ENCODE measurements at regions not wholly inside any gene's neighbourhood (a gene's known extent, or its start where the extent isn't known, plus 50 kb on each side); places are given as distances from the start of the nearest gene placed in this dataset.

DNA sequence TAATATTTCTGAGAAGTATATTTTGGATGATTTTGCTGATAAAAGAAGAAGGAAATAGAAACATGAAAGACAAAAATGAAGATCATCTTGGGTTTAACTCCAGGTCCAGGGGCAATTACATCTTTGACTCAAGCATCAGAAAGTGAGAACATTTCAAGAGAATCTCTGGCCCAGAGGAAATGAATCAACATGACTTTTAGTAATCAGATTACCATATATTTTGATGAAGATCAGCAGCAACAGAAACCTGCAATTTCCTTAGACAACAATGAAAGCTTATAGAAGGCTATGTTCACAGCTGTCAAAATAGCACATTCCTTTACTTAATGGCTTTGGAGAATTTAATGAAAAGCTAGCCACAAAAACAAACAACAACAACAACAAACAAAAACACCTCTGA lies 638.1 kb downstream of the EFNA5 start:
- intact Hi-C loops (cut with DNase I; ENCODE audit: low total_unique reads), result no loop called here
- H3K27ac ChIP-seq, result no peak overlapping the region
- TF ChIP-seq POLR2A (IDR thresholded peaks at IDR 0.05), result no peak
- TF ChIP-seq CTCF (IDR thresholded peaks at IDR 0.05), result no peak
- TF ChIP-seq EP300 (IDR thresholded peaks at IDR 0.05), result no peak
- TF ChIP-seq POLR2AphosphoS5 (IDR thresholded peaks at IDR 0.05), result no peak

DNA sequence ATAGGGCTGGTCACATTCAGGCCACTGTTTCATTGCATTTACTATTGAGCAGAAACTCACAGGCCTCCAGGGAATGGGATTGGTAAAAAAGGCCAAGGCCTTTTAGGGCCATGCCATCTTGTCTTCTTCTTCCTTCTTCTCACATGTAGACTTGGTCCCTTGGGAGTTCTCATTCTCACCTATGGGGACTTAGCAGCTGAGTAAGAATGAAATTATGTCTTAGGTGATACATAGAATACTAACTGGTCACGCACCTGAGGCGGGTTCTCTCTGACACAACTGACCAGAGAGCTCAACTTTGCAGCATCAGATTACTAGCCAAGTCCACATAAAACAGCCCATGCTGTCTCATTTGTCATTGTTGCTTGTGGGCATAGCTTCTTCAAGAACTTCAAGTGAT lies 641.8 kb downstream of the EFNA5 start:
- intact Hi-C loops (cut with DNase I; ENCODE audit: low total_unique reads), result no loop called here

More for the DNA sequence above, 638.1 kb downstream of the EFNA5 start:
- no peak for DNase-seq
- Histone ChIP-seq H3K27me3 (no peaks in the 10 kb centered on the region), H3K9me3 (no peaks in the 10 kb centered on the region), H3K4me3 (no peak overlapping the region), H3K36me3 (no peaks in the 10 kb centered on the region), H3K4me1 (peaks cover 0 to 10% (median 3%) of the 10 kb centered on the region in 4 donors)

GRCh38 chr5:107025712-107026497 lies 644.8 kb downstream of the EFNA5 start:
- Histone ChIP-seq H3K36me3 (no peaks in the 10 kb centered on the region), H3K27me3 (no peaks in the 10 kb centered on the region), H3K4me1 (no peaks in the 10 kb centered on the region), H3K27ac (no peak overlapping the region), H3K4me3 (no peak overlapping the region), H3K9me3 (no peaks in the 10 kb centered on the region)
- intact Hi-C loops (cut with DNase I; ENCODE audit: low total_unique reads), result no loop called here
- peak in 1 of 2 donors; percentile 9 for DNase-seq
- TF ChIP-seq POLR2A (IDR thresholded peaks at IDR 0.05) (no peak), CTCF (IDR thresholded peaks at IDR 0.05) (no peak), EP300 (IDR thresholded peaks at IDR 0.05) (no peak), POLR2AphosphoS5 (IDR thresholded peaks at IDR 0.05) (no peak)
- 45 to 82% (median 51%) methylated on average over 3 of the region's 3 CpGs for WGBS, 5 donors

More for the DNA sequence above, 641.8 kb downstream of the EFNA5 start:
- 92 to 100% (median 97%) methylated on average over 2 of the region's 2 CpGs for WGBS, 5 donors
- H3K36me3 ChIP-seq, result no peaks in the 10 kb centered on the region
- H3K27me3 ChIP-seq, result no peaks in the 10 kb centered on the region
- no peak overlapping the region for H3K4me3 ChIP-seq
- no peak for DNase-seq
- H3K27ac ChIP-seq, result no peak overlapping the region
- peaks cover 0 to 10% (median 3%) of the 10 kb centered on the region in 4 donors for H3K4me1 ChIP-seq
- TF ChIP-seq CTCF (IDR thresholded peaks at IDR 0.05) (no peak), EP300 (IDR thresholded peaks at IDR 0.05) (no peak), POLR2A (IDR thresholded peaks at IDR 0.05) (no peak), POLR2AphosphoS5 (IDR thresholded peaks at IDR 0.05) (no peak)
- H3K9me3 ChIP-seq, result no peaks in the 10 kb centered on the region

DNA sequence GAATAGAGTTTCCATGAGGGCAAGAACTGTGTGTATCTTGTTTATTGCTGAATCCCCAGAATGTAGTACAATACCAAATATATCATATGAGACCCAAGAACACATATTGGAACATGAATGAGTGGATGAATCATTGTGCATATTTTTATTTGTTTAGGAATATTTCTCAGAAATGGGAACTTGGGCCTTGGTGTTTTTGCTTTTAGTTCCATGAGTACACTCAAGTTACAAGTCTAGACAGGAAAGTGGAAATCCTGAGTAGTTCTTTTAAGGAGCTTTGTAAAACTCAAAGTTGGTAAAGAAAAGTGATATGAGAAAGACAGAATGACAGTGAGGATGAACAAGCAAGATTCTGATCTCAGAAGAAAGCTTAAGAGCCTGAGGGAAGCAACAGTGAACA lies 647.0 kb downstream of the EFNA5 start:
- no peak for DNase-seq
- Histone ChIP-seq H3K9me3 (no peaks in the 10 kb centered on the region), H3K4me1 (no peaks in the 10 kb centered on the region), H3K27ac (no peak overlapping the region), H3K36me3 (no peaks in the 10 kb centered on the region), H3K27me3 (no peaks in the 10 kb centered on the region), H3K4me3 (no peak overlapping the region)
- no peak for TF ChIP-seq CTCF (IDR thresholded peaks at IDR 0.05)
- TF ChIP-seq EP300 (IDR thresholded peaks at IDR 0.05), result no peak
- intact Hi-C loops (cut with DNase I; ENCODE audit: low total_unique reads), result no loop called here

All from stomach (tissue), 8 donors.